GM18520 (cell line): ENCODE measurements at regions not wholly inside any gene's neighbourhood (a gene's known extent, or its start where the extent isn't known, plus 50 kb on each side); places are given as distances from the start of the nearest gene placed in this dataset.

Experiments
- ATAC-seq: cut with Tn5 transposase; IDR thresholded peaks from one replicate; pipeline ENCODE4 v1.9.1; 2021; ENCODE audit not compliant: unreplicated experiment

DNA sequence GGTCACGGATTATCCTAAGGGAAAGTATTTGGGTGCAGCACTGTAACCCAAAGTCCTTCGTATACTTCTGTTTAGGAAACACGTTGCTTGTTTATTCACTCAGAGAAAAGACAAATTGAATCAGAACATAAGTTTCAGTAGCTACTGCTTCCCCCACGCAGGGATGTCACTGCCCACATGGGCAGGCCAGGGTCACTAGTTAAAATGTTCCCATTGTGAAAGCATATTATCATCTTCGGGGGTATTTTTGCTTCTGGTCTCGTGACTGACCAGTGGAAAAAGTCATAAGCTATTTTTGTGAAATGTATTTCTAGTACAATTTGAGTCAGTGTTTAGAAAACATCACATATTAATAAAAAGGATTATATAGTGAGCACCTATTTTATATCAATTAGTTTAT, 377.8 kb downstream of the PCDH7 start:
- no peak for ATAC-seq

GRCh38 chr4:31100536-31100935, 380.4 kb downstream of the PCDH7 start:
- ATAC-seq, result no peak

GRCh38 chr4:31104043-31104442, 383.9 kb downstream of the PCDH7 start:
- no peak for ATAC-seq

DNA sequence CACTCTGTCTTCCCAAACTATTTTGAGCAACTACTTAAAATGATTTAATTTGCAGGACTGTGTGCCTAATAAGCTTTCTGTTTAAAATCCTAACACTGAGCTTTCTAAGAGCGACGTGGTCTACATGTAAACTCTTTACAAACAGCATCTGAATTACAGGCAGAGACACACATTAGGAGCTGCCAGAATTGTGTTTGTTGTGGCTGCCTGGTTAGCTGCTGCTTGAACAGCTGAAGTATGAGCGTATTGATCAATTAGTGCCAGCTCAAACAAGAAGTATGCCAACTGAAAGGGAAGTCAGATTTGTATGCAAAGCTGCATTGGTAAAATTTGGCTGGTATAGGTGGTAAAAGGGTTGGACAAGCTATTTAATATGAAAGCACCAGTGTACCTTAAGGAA, 384.4 kb downstream of the PCDH7 start:
- ATAC-seq, result no peak

- ATAC-seq, result no peak
These were observed 386.2 kb downstream of the PCDH7 start for GRCh38 chr4:31106419-31106818.

- no peak for ATAC-seq
These were observed 387.2 kb downstream of the PCDH7 start for GRCh38 chr4:31107362-31107761.

- no peak for ATAC-seq
These were observed 388.6 kb downstream of the PCDH7 start for GRCh38 chr4:31108762-31109161.

DNA sequence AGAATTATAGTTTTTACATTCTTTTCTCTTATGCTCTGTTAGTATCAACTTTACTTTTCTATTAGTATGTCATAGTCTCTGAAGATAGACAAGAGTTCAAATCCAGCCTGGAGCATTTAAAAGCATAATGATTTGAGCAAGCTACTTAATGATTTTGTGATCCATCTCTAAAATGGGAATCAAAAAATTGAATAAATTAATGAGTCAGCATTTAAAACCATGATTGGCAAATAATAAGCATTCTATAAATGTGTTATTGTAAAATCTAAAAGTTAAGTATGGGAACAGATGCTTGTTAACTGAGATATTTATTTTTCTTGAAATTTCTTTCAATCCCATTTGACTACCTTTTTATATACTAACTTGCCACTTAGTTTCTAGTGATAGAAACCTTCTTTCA, 391.6 kb downstream of the PCDH7 start:
- no peak for ATAC-seq

- no peak for ATAC-seq
These were observed 394.6 kb downstream of the PCDH7 start for GRCh38 chr4:31114816-31115215.

DNA sequence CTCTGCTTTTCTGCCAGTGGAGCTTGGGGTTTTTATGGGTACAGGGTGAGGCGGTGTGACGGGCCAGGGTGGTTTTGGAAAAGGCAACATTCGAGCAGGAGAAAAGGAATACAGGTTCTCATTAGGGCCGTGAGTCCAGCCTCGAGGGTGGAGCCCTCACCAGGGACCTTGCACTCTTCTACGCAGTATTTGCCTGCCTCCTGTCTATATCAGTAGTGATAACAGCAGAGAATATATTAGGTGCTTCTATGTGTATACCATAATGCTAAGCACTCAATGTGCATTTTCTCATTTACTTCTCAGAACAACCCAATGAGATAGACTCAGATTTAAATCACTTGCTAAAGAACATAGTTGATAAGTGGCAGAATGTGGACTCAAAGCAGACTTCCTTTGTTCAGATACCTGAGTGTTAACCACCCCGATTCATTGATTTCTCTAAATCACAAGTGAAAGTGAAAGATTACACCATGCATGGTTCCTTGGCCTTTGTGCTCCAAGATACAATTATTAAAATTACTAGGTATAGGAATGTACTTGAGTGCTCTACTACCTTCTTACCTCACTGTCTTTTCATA, 403.9 kb downstream of the PCDH7 start:
- ATAC-seq, result no peak

DNA sequence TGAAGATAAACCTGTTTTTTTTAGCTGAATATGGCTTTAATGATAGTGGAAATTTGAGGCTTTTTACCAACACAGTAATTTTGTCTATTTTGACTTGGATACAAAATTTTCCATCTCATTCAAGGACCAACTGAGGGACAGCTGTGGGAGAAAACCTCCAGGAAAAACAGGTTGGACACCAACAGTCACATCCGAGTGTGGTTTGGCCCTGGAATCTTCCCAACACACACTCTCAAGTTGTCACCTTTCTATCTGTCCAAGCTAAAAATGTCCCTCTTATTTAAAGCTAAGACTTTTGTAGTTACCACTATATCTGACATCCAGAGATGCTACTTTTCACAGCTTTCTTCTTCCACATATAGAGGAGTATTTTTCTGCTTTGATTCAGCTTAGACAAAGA, 404.9 kb downstream of the PCDH7 start:
- no peak for ATAC-seq

GRCh38 chr4:31125496-31125895, 405.3 kb downstream of the PCDH7 start:
- ATAC-seq, result no peak

DNA sequence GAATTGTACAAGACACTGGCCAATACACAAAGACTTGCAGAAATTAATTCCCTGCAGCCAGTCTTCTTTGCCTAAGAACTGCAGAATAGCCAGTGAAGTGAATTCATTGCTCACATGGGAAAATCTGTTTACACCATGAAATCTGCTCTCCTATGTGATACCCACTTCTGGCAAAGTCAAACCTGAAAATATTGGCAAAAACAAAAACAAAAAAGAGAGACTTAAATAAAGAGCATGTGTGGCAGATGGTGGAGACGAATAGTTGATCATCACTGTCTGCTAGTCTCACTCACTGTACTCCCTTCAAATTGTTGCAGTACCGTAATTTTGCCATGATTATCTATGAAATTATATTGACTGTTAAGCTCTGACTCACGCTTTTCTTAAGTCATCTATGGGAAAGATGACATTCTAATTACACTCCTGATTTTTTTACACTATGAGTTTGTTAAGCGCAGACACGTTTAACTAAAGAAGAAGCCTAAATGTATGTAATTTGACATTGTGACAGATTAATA, 406.8 kb downstream of the PCDH7 start:
- ATAC-seq, result no peak

- no peak for ATAC-seq
These were observed 410.8 kb downstream of the PCDH7 start for GRCh38 chr4:31130930-31131329.

DNA sequence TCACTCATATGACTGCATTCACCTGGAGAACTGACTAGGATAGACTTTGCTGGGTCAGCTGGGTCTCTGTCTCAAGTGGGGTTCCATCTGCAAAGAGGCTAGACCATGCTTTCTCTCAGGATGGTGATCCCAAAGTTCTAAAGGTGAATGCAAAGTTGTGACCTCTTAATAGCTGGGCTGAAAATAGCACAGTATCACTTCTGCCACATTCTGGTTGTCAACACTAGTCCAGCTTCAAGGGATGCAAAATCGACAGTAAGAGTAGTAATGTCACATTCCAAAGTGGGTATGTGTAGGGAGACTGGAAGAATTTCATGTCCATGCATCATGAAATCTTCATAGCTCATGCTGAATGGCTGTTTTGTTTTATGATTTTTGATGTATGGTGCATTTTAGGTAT, 414.6 kb downstream of the PCDH7 start:
- no peak for ATAC-seq

GRCh38 chr4:31139767-31140166, 419.6 kb downstream of the PCDH7 start:
- ATAC-seq, result no peak

- ATAC-seq, result no peak
These were observed 421.1 kb downstream of the PCDH7 start for GRCh38 chr4:31141095-31141831.

DNA sequence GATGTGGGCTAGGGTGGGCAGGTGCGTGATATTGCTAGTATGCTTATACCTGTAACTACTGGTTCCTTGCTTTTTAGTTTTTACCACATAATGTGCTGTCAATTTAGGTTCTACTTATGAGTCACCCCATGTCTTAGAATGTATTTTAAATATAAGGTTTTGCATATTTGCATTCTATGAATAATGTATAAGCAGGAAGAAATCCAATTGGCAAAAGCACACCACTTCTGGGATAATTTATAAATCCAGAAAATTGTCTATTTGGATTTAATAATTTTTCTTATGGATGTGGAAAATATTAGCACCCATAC, 421.6 kb downstream of the PCDH7 start:
- no peak for ATAC-seq

DNA sequence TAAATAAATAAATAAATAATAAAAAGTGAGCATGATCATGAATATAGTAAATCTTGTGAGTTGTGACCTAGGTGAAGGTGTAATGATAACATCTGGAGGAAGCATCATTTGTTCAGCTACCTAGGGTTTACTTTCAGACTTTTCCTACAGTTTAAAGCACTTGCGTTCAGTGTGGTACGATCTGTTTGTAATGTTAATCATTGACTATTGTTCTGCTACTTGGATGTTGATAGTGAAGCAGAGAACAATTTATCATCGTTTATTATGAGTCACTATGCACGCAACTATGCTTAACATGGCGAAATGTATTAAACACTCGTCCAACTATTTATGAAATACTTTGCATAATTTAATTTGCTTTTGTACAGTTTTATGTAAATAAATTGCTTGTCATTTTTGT, 426.2 kb downstream of the PCDH7 start:
- no peak for ATAC-seq

GRCh38 chr4:31148990-31149389, 428.8 kb downstream of the PCDH7 start:
- ATAC-seq, result no peak

GRCh38 chr4:31156221-31156620, 436.1 kb downstream of the PCDH7 start:
- ATAC-seq, result no peak

GRCh38 chr4:31160146-31160545, 440.0 kb downstream of the PCDH7 start:
- no peak for ATAC-seq

DNA sequence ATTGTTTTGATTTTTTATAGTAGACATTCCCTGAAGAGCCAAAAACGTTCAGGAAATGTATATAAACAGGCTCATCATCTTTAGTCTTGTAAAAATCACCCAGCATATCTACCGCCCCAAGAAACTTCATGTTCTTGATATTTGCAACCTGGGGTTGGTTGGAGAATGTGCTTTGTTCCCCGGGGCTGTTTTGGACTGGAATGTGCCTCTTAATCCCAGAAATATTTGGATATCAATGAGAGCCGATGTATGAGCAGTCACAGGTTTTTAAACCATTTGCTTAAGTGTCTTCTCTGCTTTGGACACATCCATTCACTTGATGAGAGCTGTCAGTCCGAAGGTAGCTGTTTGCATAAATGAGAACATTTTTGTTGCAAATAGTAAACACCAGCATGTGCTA, 449.7 kb downstream of the PCDH7 start:
- ATAC-seq, result no peak
